CD4-positive, alpha-beta T cell (primary cell): ENCODE measurements at regions not wholly inside any gene's neighbourhood (a gene's known extent, or its start where the extent isn't known, plus 50 kb on each side); places are given as distances from the start of the nearest gene placed in this dataset.
"Not testable (repeated sequence)": the region's sequence is repeated elsewhere in the genome, so short reads cannot be mapped to it uniquely, and the experiment has no call there.

Source experiments
- ATAC-seq: fragments of 200-7000 bp; cut with Tn5 transposase; one replicate; pipeline ENCODE4 v1.10.0; 2022; ENCODE audit warnings: mild to moderate bottlenecking; ENCODE audit not compliant: poor library complexity
- CTCF ChIA-PET: fragments of 350-600 bp; sonication (Branson Sonifier 250); formaldehyde crosslinking; loops from one replicate; lab custom pipeline; 2021; ENCODE audit warnings: antibody characterized with exemption, inconsistent platforms; lab: Charles Lee
- POLR2A ChIA-PET: fragments of 350-600 bp; sonication (Branson Sonifier 250); formaldehyde crosslinking; loops from one replicate; lab custom pipeline; 2021; ENCODE audit warnings: antibody characterized with exemption, inconsistent platforms; lab: Charles Lee
- DNase-seq, 14 experiments: peaks; one replicate each; pipeline ENCODE4 v3.0.0-alpha.2; 2013 to 2020; ENCODE audit warnings: mixed read lengths in 2 of 14
- H3K27ac ChIP-seq, 2 donors: one replicate each; pipeline versions ENCODE4 v1.5.1 to v1.7.0; 2013; ENCODE audit warnings: low read length in 2 of 2, low read depth in 1 of 2, mild to moderate bottlenecking in 1 of 2
- H3K27me3 ChIP-seq, 2 experiments: 1 replicate in 1 of 2; 2 replicates in 1 of 2; pipeline versions ENCODE4 v1.6.1 to v1.7.0; 2013; ENCODE audit warnings: low read length in 2 of 2, control low read depth in 1 of 2, mild to moderate bottlenecking in 1 of 2, moderate library complexity in 1 of 2; ENCODE audit not compliant: insufficient read depth in 2 of 2, control insufficient read depth in 1 of 2
- H3K36me3 ChIP-seq: one replicate; pipeline ENCODE4 v1.6.1; 2013; ENCODE audit warnings: low read length, control low read depth; ENCODE audit not compliant: insufficient read depth
- H3K4me1 ChIP-seq: one replicate; pipeline ENCODE4 v1.6.1; 2013; ENCODE audit warnings: low read length, control low read depth; ENCODE audit not compliant: insufficient read depth
- H3K4me3 ChIP-seq: one replicate; pipeline ENCODE4 v1.5.1; 2013; ENCODE audit warnings: mild to moderate bottlenecking, low read length, moderate library complexity
- H3K9me3 ChIP-seq, 2 experiments: 1 replicate in 1 of 2; 2 replicates in 1 of 2; pipeline versions ENCODE4 v1.6.1 to v1.7.0; 2013; ENCODE audit warnings: low read length in 2 of 2, mild to moderate bottlenecking in 2 of 2, control low read depth in 1 of 2, moderate library complexity in 1 of 2; ENCODE audit not compliant: control insufficient read depth in 1 of 2, insufficient read depth in 1 of 2
- H3K27ac Mint-ChIP-seq: one replicate; pipeline ENCODE4 v1.8.0; 2020; ENCODE audit warnings: mixed read lengths
- H3K27me3 Mint-ChIP-seq: one replicate; pipeline ENCODE4 v1.8.0; 2021; ENCODE audit warnings: mixed read lengths
- H3K36me3 Mint-ChIP-seq: one replicate; pipeline ENCODE4 v1.8.0; 2021; ENCODE audit warnings: low read depth, mixed read lengths
- H3K4me1 Mint-ChIP-seq: one replicate; pipeline ENCODE4 v1.8.0; 2021; ENCODE audit warnings: low read depth, mixed read lengths
- H3K4me3 Mint-ChIP-seq: one replicate; pipeline ENCODE4 v1.8.0; 2020; ENCODE audit warnings: mild to moderate bottlenecking, mixed read lengths
- H3K9me3 Mint-ChIP-seq: one replicate; pipeline ENCODE4 v1.8.0; 2020; ENCODE audit warnings: mixed read lengths
- intact Hi-C, 2 experiments: fragments of 100-400 bp; cut with DNase I in 1 of 2; cut with micrococcal nuclease in 1 of 2; formaldehyde crosslinking; loops; one replicate each; pipeline versions ENCODE4 v1.15.1 to v1.9.0; 2023 to 2025; cut with DNase I, micrococcal nuclease
- TF ChIP-seq, protein P1 (sequence below): fragments of 200-600 bp; IDR thresholded peaks from one replicate; pipeline ENCODE4 v1.8.0; 2022; ENCODE audit warnings: antibody characterized with exemption, mild to moderate bottlenecking

DNA sequence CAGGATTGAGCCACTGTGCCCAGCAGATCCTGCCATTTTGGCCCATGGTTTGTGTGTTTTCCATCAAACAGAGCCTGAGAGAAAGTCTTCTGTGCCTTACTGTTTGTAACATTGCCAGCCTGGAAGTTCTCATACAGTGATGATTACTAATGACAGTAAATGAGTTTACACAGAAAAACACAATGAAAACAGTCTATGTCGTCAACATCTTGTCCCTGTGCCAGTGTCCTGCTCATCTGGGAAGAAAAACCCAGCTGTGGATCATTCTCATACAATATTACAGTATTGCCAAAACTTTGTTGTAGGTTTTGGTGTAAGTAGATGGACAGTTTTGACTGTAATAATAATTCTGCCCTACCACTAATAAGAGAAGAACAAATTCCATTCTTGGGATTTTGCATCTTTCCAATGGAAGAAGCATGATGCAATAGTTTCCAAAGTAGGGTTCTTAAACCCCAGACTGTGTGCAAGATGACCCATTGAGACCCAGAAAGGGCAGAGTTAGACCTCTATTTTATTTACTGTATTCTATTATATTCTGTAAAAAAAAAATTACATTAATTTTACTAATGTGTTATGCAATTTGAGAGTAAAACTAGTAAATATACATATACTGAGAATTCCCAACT is 135.0 kb upstream of the JARID2 start:
- intact Hi-C loops, result no loop called here
- Histone ChIP-seq H3K4me3 (no peak overlapping the region), H3K36me3 (no peaks in the 10 kb centered on the region), H3K27me3 (no peaks in the 10 kb centered on the region), H3K27ac (no peak overlapping the region), H3K9me3 (no peaks in the 10 kb centered on the region), H3K4me1 (no peaks in the 10 kb centered on the region)
- ChIA-PET POLR2A (no interaction called here), CTCF (no interaction called here)
- TF ChIP-seq, protein P1, sequence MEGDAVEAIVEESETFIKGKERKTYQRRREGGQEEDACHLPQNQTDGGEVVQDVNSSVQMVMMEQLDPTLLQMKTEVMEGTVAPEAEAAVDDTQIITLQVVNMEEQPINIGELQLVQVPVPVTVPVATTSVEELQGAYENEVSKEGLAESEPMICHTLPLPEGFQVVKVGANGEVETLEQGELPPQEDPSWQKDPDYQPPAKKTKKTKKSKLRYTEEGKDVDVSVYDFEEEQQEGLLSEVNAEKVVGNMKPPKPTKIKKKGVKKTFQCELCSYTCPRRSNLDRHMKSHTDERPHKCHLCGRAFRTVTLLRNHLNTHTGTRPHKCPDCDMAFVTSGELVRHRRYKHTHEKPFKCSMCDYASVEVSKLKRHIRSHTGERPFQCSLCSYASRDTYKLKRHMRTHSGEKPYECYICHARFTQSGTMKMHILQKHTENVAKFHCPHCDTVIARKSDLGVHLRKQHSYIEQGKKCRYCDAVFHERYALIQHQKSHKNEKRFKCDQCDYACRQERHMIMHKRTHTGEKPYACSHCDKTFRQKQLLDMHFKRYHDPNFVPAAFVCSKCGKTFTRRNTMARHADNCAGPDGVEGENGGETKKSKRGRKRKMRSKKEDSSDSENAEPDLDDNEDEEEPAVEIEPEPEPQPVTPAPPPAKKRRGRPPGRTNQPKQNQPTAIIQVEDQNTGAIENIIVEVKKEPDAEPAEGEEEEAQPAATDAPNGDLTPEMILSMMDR, result no peak
- Mint-ChIP-seq H3K27ac (no peak overlapping the region), H3K4me1 (no peaks in the 10 kb centered on the region), H3K9me3 (peaks cover 2% of the 10 kb centered on the region), H3K27me3 (no peaks in the 10 kb centered on the region), H3K36me3 (no peaks in the 10 kb centered on the region), H3K4me3 (no peak overlapping the region)
- ATAC-seq (no peak), DNase-seq (no peak)

DNA sequence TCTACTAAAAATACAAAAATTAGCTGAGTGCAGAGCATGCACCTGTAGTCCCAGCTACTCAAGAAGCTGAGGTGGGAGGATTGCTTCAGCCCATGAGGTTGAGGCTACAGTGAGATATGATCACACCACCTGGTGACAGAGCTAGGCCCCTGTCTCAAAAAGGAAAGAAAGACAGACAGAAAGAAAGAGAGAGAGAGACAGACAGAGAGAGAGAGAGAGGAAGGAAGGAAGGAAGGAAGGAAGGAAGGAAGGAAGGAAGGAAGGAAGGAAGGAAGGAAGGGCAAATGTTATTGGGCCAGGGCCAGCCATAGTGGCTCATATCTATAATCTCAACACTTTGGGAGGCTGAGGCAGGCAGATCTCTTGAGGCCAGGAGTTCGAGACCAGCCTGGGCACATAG is 134.3 kb upstream of the JARID2 start:
- CTCF ChIA-PET, H3K9me3 Mint-ChIP-seq, H3K27ac ChIP-seq, H3K4me1 Mint-ChIP-seq, POLR2A ChIA-PET, DNase-seq, ATAC-seq, H3K27ac Mint-ChIP-seq, H3K4me3 ChIP-seq, H3K4me1 ChIP-seq, H3K4me3 Mint-ChIP-seq, H3K36me3 Mint-ChIP-seq, H3K27me3 Mint-ChIP-seq, H3K9me3 ChIP-seq, H3K36me3 ChIP-seq, H3K27me3 ChIP-seq, intact Hi-C loops: not testable (repeated sequence)

DNA sequence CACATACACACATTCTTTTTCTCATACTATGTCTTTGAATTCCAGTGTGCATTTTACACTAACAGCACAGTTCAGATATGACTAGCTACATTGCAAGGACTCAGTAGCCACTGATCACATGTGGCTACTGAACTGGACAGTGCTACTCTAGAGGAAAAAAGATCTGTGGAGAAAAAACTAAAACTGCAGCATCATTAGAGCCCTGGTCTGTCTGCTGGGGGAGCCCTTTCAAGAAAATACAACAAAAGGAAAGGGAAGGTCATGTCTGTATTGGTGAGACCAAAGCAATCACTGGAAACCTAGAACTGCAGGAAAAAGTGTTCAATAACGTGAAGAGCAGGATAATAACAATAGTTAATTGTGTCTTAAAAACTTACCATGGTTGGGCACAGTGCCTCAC is 132.3 kb upstream of the JARID2 start:
- H3K4me3 Mint-ChIP-seq, result no peak overlapping the region
- ChIA-PET CTCF (interaction anchor here (0.9 kb wide), 1 partner anchor 12 kb away, joined by 3 read pairs; no protein-coding TSS in a partner anchor), POLR2A (no interaction called here)
- no peak overlapping the region for H3K27ac Mint-ChIP-seq
- ATAC-seq, result no peak
- intact Hi-C loops, result no loop called here
- DNase-seq, result no peak
- Histone ChIP-seq H3K27me3 (no peaks in the 10 kb centered on the region), H3K36me3 (no peaks in the 10 kb centered on the region), H3K27ac (no peak overlapping the region), H3K4me1 (no peaks in the 10 kb centered on the region), H3K4me3 (no peak overlapping the region), H3K9me3 (no peaks in the 10 kb centered on the region)
- TF ChIP-seq, protein P1, result no peak
- H3K36me3 Mint-ChIP-seq, result no peaks in the 10 kb centered on the region
- no peaks in the 10 kb centered on the region for H3K9me3 Mint-ChIP-seq
- H3K4me1 Mint-ChIP-seq, result no peaks in the 10 kb centered on the region
- H3K27me3 Mint-ChIP-seq, result no peaks in the 10 kb centered on the region

DNA sequence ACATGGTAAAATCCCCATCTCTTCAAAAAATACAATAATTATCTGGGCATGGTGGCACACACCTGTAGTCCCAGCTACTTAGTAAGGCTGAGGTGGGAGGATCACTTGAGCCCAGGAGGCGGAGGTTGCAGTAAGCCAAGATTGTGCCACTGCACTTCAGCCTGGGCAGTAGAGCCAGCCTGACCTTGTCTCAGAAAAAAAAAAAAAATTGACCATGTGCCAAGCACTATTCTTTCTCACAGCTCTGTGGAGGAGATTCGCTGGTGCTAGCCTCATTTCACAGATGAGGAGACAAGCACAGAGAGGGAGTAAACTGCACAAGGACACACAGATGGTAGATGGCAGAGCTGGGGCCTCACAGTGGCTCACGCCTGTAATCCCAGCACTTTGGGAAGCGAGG is 131.8 kb upstream of the JARID2 start:
- no peak for DNase-seq
- H3K4me1 Mint-ChIP-seq, result no peaks in the 10 kb centered on the region
- no peak overlapping the region for H3K27ac ChIP-seq
- TF ChIP-seq, protein P1, result no peak
- ChIA-PET POLR2A (no interaction called here), CTCF (interaction anchor here (0.9 kb wide), 1 partner anchor 13 kb away, joined by 3 read pairs; no protein-coding TSS in a partner anchor)
- no peak overlapping the region for H3K4me3 Mint-ChIP-seq
- no peak for ATAC-seq
- H3K9me3 Mint-ChIP-seq, result no peaks in the 10 kb centered on the region
- no peaks in the 10 kb centered on the region for H3K9me3 ChIP-seq
- no peak overlapping the region for H3K4me3 ChIP-seq
- H3K27ac Mint-ChIP-seq, result no peak overlapping the region
- no peaks in the 10 kb centered on the region for H3K27me3 ChIP-seq
- intact Hi-C loops, result no loop called here
- H3K4me1 ChIP-seq, result no peaks in the 10 kb centered on the region
- no peaks in the 10 kb centered on the region for H3K36me3 Mint-ChIP-seq
- H3K36me3 ChIP-seq, result no peaks in the 10 kb centered on the region
- no peaks in the 10 kb centered on the region for H3K27me3 Mint-ChIP-seq
